ENCODE measurements at regions not wholly inside any gene's neighbourhood (a gene's known extent, or its start where the extent isn't known, plus 50 kb on each side); places are given as distances from the start of the nearest gene placed in this dataset.
"Not testable (repeated sequence)": the region's sequence is repeated elsewhere in the genome, so short reads cannot be mapped to it uniquely, and the experiment has no call there.

- TF ChIP-seq PRDM15 (CRISPR knock-in tag; IDR thresholded peaks at IDR 0.05) (no peak), ESRRA (CRISPR knock-in tag; IDR thresholded peaks at IDR 0.05; ENCODE audit: borderline replicate concordance) (no peak), FOXK1 (CRISPR knock-in tag; IDR thresholded peaks at IDR 0.05) (no peak), JAZF1 (CRISPR knock-in tag; IDR thresholded peaks at IDR 0.05) (no peak), NR3C1 (CRISPR knock-in tag; conservative IDR thresholded peaks at IDR 0.05; ENCODE audit: low read depth) (no peak), NFE2L1 (CRISPR knock-in tag; IDR thresholded peaks at IDR 0.05) (no peak), E2F1 (CRISPR knock-in tag; IDR thresholded peaks at IDR 0.05) (no peak), ZBTB43 (CRISPR knock-in tag; IDR thresholded peaks at IDR 0.05) (no peak), CREB1 (CRISPR knock-in tag; IDR thresholded peaks at IDR 0.05) (no peak)
- TF ChIP-seq, protein P1, sequence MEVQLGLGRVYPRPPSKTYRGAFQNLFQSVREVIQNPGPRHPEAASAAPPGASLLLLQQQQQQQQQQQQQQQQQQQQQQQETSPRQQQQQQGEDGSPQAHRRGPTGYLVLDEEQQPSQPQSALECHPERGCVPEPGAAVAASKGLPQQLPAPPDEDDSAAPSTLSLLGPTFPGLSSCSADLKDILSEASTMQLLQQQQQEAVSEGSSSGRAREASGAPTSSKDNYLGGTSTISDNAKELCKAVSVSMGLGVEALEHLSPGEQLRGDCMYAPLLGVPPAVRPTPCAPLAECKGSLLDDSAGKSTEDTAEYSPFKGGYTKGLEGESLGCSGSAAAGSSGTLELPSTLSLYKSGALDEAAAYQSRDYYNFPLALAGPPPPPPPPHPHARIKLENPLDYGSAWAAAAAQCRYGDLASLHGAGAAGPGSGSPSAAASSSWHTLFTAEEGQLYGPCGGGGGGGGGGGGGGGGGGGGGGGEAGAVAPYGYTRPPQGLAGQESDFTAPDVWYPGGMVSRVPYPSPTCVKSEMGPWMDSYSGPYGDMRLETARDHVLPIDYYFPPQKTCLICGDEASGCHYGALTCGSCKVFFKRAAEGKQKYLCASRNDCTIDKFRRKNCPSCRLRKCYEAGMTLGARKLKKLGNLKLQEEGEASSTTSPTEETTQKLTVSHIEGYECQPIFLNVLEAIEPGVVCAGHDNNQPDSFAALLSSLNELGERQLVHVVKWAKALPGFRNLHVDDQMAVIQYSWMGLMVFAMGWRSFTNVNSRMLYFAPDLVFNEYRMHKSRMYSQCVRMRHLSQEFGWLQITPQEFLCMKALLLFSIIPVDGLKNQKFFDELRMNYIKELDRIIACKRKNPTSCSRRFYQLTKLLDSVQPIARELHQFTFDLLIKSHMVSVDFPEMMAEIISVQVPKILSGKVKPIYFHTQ (CRISPR knock-in tag; IDR thresholded peaks at IDR 0.05), result no peak
Observed at GRCh38 chrX:138964501-138964900, 253.0 kb upstream of the FGF13 start (continued).

- ATAC-seq; H3K4me3 Mint-ChIP-seq; H3K4me1 Mint-ChIP-seq; DNase-seq (ENCODE audit: low spot score); H3K27ac Mint-ChIP-seq; POLR2A ChIA-PET; H3K27me3 Mint-ChIP-seq (ENCODE audit: low read depth); H3K36me3 Mint-ChIP-seq; H3K9me3 Mint-ChIP-seq; CTCF ChIA-PET: not testable (repeated sequence)
Observed at GRCh38 chrX:138962419-138962818, 250.9 kb upstream of the FGF13 start.

GRCh38 chrX:138954976-138955375 is 243.5 kb upstream of the FGF13 start:
- H3K27me3 Mint-ChIP-seq (ENCODE audit: low read depth), result no peaks in the 10 kb centered on the region; the same call in 1 of the 2 replicates

More at GRCh38 chrX:138954976-138955375, 243.5 kb upstream of the FGF13 start:
- ChIA-PET CTCF (no interaction called here), POLR2A (no interaction called here)
- Mint-ChIP-seq H3K4me3 (no peak overlapping the region), H3K9me3 (no peaks in the 10 kb centered on the region), H3K36me3 (no peaks in the 10 kb centered on the region), H3K4me1 (no peaks in the 10 kb centered on the region), H3K27ac (no peak overlapping the region)
- DNase-seq (ENCODE audit: low spot score) (no peak), ATAC-seq (no peak)
- TF ChIP-seq JUN (CRISPR knock-in tag; IDR thresholded peaks at IDR 0.05) (no peak), SMAD4 (CRISPR knock-in tag; IDR thresholded peaks at IDR 0.05) (no peak), MAX (CRISPR knock-in tag; IDR thresholded peaks at IDR 0.05) (no peak), SMAD3 (CRISPR knock-in tag; IDR thresholded peaks at IDR 0.05; ENCODE audit: borderline replicate concordance) (no peak), ZNF512 (CRISPR knock-in tag; IDR thresholded peaks at IDR 0.05; ENCODE audit: borderline replicate concordance) (no peak), TP53 (CRISPR knock-in tag; IDR thresholded peaks at IDR 0.05) (no peak), NR3C1 (CRISPR knock-in tag; conservative IDR thresholded peaks at IDR 0.05; ENCODE audit: low read depth) (no peak), ZNF232 (CRISPR knock-in tag; IDR thresholded peaks at IDR 0.05) (no peak), ZNF121 (CRISPR knock-in tag; IDR thresholded peaks at IDR 0.05) (no peak), GTF2I (CRISPR knock-in tag; conservative IDR thresholded peaks at IDR 0.05) (no peak), SOX15 (CRISPR knock-in tag; IDR thresholded peaks at IDR 0.05) (no peak), IRF1 (CRISPR knock-in tag; IDR thresholded peaks at IDR 0.05) (no peak)
- TF ChIP-seq, protein P2, sequence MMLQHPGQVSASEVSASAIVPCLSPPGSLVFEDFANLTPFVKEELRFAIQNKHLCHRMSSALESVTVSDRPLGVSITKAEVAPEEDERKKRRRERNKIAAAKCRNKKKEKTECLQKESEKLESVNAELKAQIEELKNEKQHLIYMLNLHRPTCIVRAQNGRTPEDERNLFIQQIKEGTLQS (CRISPR knock-in tag; conservative IDR thresholded peaks at IDR 0.05), result no peak
- TF ChIP-seq, protein P3, sequence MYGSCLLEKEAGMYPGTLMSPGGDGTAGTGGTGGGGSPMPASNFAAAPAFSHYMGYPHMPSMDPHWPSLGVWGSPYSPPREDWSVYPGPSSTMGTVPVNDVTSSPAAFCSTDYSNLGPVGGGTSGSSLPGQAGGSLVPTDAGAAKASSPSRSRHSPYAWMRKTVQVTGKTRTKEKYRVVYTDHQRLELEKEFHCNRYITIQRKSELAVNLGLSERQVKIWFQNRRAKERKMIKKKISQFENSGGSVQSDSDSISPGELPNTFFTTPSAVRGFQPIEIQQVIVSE (CRISPR knock-in tag; IDR thresholded peaks at IDR 0.05; ENCODE audit: borderline replicate concordance), result no peak

Measured in WTC11 (cell line).